HG03342 (cell line): ENCODE measurements at regions not wholly inside any gene's neighbourhood (a gene's known extent, or its start where the extent isn't known, plus 50 kb on each side); places are given as distances from the start of the nearest gene placed in this dataset.

Experiments used
- ATAC-seq: cut with Tn5 transposase; IDR thresholded peaks from one replicate; pipeline ENCODE4 v1.9.1; 2021; ENCODE audit warnings: mild to moderate bottlenecking, moderate library complexity; ENCODE audit not compliant: unreplicated experiment

- no peak for ATAC-seq
Measured at GRCh38 chr14:34350903-34351302, 111.1 kb downstream of the SPTSSA start.

GRCh38 chr14:34348592-34348991 is 113.4 kb downstream of the SPTSSA start:
- no peak for ATAC-seq

- peak; percentile 96 for ATAC-seq
Measured at GRCh38 chr14:34347683-34348082, 114.4 kb downstream of the SPTSSA start.

GRCh38 chr14:34345718-34346465 is 116.1 kb downstream of the SPTSSA start:
- no peak for ATAC-seq

GRCh38 chr14:34344318-34344717 is 117.7 kb downstream of the SPTSSA start:
- ATAC-seq, result no peak

GRCh38 chr14:34340025-34340625 is 121.9 kb downstream of the SPTSSA start:
- ATAC-seq, result no peak

GRCh38 chr14:34338056-34338455 is 124.0 kb downstream of the SPTSSA start:
- no peak for ATAC-seq

GRCh38 chr14:34336501-34336900 is 125.5 kb downstream of the SPTSSA start:
- no peak for ATAC-seq

GRCh38 chr14:34335968-34336367 is 126.1 kb downstream of the SPTSSA start:
- ATAC-seq, result no peak

- no peak for ATAC-seq
Measured at GRCh38 chr14:34334329-34334728, 127.7 kb downstream of the SPTSSA start.

GRCh38 chr14:34331728-34332623 is 130.1 kb downstream of the SPTSSA start:
- ATAC-seq, result peak; percentile 81

GRCh38 chr14:34330846-34331245 is 131.2 kb downstream of the SPTSSA start:
- ATAC-seq, result no peak

GRCh38 chr14:34329301-34329700 is 132.7 kb downstream of the SPTSSA start:
- ATAC-seq, result no peak

- ATAC-seq, result no peak
Measured at GRCh38 chr14:34328178-34328577, 133.9 kb downstream of the SPTSSA start.

- ATAC-seq, result no peak
Measured at GRCh38 chr14:34325493-34325892, 136.5 kb downstream of the SPTSSA start.

GRCh38 chr14:34324363-34324795 is 137.7 kb downstream of the SPTSSA start:
- no peak for ATAC-seq

- peak; percentile 73 for ATAC-seq
Measured at GRCh38 chr14:34322940-34323418, 139.1 kb downstream of the SPTSSA start.

GRCh38 chr14:34319140-34319539 is 142.9 kb downstream of the SPTSSA start:
- ATAC-seq, result no peak

GRCh38 chr14:34318014-34318413 is 144.0 kb downstream of the SPTSSA start:
- ATAC-seq, result no peak

GRCh38 chr14:34310724-34311123 is 151.3 kb downstream of the SPTSSA start:
- ATAC-seq, result no peak

- ATAC-seq, result no peak
Measured at GRCh38 chr14:34303811-34304210, 158.2 kb downstream of the SPTSSA start.
